ENCODE measurements at regions not wholly inside any gene's neighbourhood (a gene's known extent, or its start where the extent isn't known, plus 50 kb on each side); places are given as distances from the start of the nearest gene placed in this dataset.

- no peak for DNase-seq (ENCODE audit: low spot score)
Observed at GRCh38 chr15:69953051-69953450, 144.7 kb downstream of the TLE3 start.

- no peak for DNase-seq (ENCODE audit: low spot score)
Observed at GRCh38 chr15:69953816-69954215, 143.9 kb downstream of the TLE3 start.

GRCh38 chr15:69954666-69955065 lies 143.1 kb downstream of the TLE3 start:
- DNase-seq (ENCODE audit: low spot score), result no peak

GRCh38 chr15:69955240-69955894 lies 142.3 kb downstream of the TLE3 start:
- no peak for DNase-seq (ENCODE audit: low spot score)

GRCh38 chr15:69956417-69956816 lies 141.3 kb downstream of the TLE3 start:
- DNase-seq (ENCODE audit: low spot score), result no peak

GRCh38 chr15:69957175-69957574 lies 140.5 kb downstream of the TLE3 start:
- no peak for DNase-seq (ENCODE audit: low spot score)

- DNase-seq (ENCODE audit: low spot score), result no peak
Observed at GRCh38 chr15:69958496-69959084, 139.1 kb downstream of the TLE3 start.

GRCh38 chr15:69962561-69962960 lies 135.2 kb downstream of the TLE3 start:
- DNase-seq (ENCODE audit: low spot score), result no peak

GRCh38 chr15:69963385-69963784 lies 134.3 kb downstream of the TLE3 start:
- DNase-seq (ENCODE audit: low spot score), result no peak

- DNase-seq (ENCODE audit: low spot score), result no peak
Observed at GRCh38 chr15:69971771-69972170, 125.9 kb downstream of the TLE3 start.

GRCh38 chr15:69972436-69972835 lies 125.3 kb downstream of the TLE3 start:
- no peak for DNase-seq (ENCODE audit: low spot score)

- DNase-seq (ENCODE audit: low spot score), result no peak
Observed at GRCh38 chr15:69973102-69973714, 124.5 kb downstream of the TLE3 start.

GRCh38 chr15:69973880-69974279 lies 123.8 kb downstream of the TLE3 start:
- no peak for DNase-seq (ENCODE audit: low spot score)

GRCh38 chr15:69974321-69974720 lies 123.4 kb downstream of the TLE3 start:
- DNase-seq (ENCODE audit: low spot score), result no peak

GRCh38 chr15:69976366-69976994 lies 121.2 kb downstream of the TLE3 start:
- DNase-seq (ENCODE audit: low spot score), result no peak

- DNase-seq (ENCODE audit: low spot score), result no peak
Observed at GRCh38 chr15:69978603-69979002, 119.1 kb downstream of the TLE3 start.

- no peak for DNase-seq (ENCODE audit: low spot score)
Observed at GRCh38 chr15:69979262-69979661, 118.5 kb downstream of the TLE3 start.

- DNase-seq (ENCODE audit: low spot score), result no peak
Observed at GRCh38 chr15:69979783-69980182, 117.9 kb downstream of the TLE3 start.

GRCh38 chr15:69980341-69981059 lies 117.2 kb downstream of the TLE3 start:
- DNase-seq (ENCODE audit: low spot score), result no peak

GRCh38 chr15:69982037-69982436 lies 115.7 kb downstream of the TLE3 start:
- no peak for DNase-seq (ENCODE audit: low spot score)

GRCh38 chr15:69983696-69984265 lies 113.9 kb downstream of the TLE3 start:
- DNase-seq (ENCODE audit: low spot score), result no peak

Data from left forelimb (tissue), 1 donor.